ENCODE measurements at regions not wholly inside any gene's neighbourhood (a gene's known extent, or its start where the extent isn't known, plus 50 kb on each side); places are given as distances from the start of the nearest gene placed in this dataset.

DNA sequence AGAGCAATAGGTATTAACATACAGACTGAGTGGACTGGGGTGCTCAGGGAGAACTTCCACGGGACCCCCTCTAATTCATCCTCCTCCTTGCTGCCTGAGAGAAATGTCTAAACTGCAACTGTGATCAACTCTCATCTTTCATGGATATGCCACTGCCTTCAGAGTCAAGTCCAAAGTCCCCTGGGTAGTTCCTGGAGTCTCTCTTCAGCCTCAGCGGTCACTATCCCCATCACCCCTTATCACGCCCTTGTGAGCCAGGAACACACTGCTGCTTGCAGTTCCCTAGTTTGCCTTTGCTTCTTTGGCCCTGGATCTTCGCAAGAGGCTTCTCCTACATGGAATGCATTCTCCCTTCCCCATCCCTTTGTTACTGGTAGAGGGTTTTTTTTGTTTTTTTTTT is 58.7 kb upstream of the AUTS2 start:
- TF ChIP-seq, protein P1, sequence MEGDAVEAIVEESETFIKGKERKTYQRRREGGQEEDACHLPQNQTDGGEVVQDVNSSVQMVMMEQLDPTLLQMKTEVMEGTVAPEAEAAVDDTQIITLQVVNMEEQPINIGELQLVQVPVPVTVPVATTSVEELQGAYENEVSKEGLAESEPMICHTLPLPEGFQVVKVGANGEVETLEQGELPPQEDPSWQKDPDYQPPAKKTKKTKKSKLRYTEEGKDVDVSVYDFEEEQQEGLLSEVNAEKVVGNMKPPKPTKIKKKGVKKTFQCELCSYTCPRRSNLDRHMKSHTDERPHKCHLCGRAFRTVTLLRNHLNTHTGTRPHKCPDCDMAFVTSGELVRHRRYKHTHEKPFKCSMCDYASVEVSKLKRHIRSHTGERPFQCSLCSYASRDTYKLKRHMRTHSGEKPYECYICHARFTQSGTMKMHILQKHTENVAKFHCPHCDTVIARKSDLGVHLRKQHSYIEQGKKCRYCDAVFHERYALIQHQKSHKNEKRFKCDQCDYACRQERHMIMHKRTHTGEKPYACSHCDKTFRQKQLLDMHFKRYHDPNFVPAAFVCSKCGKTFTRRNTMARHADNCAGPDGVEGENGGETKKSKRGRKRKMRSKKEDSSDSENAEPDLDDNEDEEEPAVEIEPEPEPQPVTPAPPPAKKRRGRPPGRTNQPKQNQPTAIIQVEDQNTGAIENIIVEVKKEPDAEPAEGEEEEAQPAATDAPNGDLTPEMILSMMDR (IDR thresholded peaks at IDR 0.05 in 4 of 5, conservative IDR thresholded peaks at IDR 0.05 in 1 of 5) = no peak
- TF ChIP-seq POLR2A (IDR thresholded peaks at IDR 0.05) = no peak

All from gastrocnemius medialis (tissue), 4 donors.